ENCODE measurements at regions not wholly inside any gene's neighbourhood (a gene's known extent, or its start where the extent isn't known, plus 50 kb on each side); places are given as distances from the start of the nearest gene placed in this dataset.

DNA sequence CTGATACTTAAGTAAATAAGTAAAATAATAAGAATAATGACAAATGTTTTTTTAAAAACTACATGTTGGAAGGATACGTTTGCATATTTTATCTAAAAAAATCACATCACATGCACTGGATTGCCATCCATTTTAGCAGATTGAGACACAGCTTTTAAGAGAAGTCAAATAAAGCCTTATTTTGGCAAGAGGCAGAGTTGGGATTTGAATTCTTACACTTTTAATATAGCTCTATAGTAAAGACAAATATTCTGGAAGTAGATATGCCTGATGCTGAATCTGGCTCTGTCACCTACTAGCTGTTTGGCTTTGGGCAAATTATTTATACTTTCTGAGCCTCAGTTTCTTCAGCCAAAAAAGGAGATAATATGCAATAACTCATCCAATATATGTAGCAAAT is 386.4 kb downstream of the ETV1 start:
- TF ChIP-seq, protein P1, sequence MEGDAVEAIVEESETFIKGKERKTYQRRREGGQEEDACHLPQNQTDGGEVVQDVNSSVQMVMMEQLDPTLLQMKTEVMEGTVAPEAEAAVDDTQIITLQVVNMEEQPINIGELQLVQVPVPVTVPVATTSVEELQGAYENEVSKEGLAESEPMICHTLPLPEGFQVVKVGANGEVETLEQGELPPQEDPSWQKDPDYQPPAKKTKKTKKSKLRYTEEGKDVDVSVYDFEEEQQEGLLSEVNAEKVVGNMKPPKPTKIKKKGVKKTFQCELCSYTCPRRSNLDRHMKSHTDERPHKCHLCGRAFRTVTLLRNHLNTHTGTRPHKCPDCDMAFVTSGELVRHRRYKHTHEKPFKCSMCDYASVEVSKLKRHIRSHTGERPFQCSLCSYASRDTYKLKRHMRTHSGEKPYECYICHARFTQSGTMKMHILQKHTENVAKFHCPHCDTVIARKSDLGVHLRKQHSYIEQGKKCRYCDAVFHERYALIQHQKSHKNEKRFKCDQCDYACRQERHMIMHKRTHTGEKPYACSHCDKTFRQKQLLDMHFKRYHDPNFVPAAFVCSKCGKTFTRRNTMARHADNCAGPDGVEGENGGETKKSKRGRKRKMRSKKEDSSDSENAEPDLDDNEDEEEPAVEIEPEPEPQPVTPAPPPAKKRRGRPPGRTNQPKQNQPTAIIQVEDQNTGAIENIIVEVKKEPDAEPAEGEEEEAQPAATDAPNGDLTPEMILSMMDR (conservative IDR thresholded peaks at IDR 0.05): no peak
- TF ChIP-seq EZH2 (IDR thresholded peaks at IDR 0.05; ENCODE audit: low read depth): no peak

Measured in PC-9 (cell line).